ENCODE measurements at regions not wholly inside any gene's neighbourhood (a gene's known extent, or its start where the extent isn't known, plus 50 kb on each side); places are given as distances from the start of the nearest gene placed in this dataset.

GRCh38 chr17:55620945-55621344 lies 101.7 kb downstream of the TMEM100 start:
- TF ChIP-seq, protein P1, sequence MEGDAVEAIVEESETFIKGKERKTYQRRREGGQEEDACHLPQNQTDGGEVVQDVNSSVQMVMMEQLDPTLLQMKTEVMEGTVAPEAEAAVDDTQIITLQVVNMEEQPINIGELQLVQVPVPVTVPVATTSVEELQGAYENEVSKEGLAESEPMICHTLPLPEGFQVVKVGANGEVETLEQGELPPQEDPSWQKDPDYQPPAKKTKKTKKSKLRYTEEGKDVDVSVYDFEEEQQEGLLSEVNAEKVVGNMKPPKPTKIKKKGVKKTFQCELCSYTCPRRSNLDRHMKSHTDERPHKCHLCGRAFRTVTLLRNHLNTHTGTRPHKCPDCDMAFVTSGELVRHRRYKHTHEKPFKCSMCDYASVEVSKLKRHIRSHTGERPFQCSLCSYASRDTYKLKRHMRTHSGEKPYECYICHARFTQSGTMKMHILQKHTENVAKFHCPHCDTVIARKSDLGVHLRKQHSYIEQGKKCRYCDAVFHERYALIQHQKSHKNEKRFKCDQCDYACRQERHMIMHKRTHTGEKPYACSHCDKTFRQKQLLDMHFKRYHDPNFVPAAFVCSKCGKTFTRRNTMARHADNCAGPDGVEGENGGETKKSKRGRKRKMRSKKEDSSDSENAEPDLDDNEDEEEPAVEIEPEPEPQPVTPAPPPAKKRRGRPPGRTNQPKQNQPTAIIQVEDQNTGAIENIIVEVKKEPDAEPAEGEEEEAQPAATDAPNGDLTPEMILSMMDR (IDR thresholded peaks at IDR 0.05), result no peak
- no peak for TF ChIP-seq POLR2A (IDR thresholded peaks at IDR 0.05)

All from lower leg skin (tissue), 3 donors.